ENCODE measurements at regions not wholly inside any gene's neighbourhood (a gene's known extent, or its start where the extent isn't known, plus 50 kb on each side); places are given as distances from the start of the nearest gene placed in this dataset.
"Not testable (repeated sequence)": the region's sequence is repeated elsewhere in the genome, so short reads cannot be mapped to it uniquely, and the experiment has no call there.

DNA sequence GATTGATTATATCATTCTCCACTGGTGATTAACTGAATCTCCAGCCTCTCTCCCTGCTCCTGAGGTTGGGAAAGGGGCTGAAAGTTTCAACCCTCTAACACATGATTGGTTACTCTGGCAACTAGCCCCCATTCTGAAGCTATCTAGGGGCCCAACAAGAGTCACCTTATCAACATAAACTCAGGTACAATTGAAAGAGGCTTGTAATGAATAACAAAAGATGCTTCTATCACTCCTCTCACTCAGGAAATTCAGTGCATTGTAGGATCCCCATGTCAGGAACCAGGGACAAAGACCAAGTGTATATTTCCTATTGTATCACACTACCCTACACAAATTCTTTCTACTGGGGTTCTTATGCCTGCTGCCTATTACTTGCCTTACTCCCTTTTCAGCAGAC, 123.9 kb upstream of the SLC13A1 start:
- no peak for DNase-seq

DNA sequence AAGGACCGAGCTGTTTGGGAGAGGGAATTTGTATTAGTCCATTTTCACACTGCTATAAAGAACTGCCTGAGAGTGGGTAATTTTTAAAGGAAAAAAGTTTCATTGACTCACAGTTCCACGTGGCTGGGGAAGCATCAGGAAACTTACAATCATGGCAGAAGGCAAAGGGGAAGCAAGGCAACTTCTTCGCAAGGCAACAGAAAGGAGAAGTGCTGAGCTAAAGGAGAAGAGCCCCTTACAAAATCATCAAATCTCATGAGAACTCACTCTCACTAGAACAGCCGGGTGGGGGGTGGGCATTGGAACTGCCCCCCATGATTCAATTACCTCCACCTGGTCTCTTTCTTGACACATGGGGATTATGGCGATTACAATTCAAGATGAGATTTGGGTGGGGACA, 121.8 kb upstream of the SLC13A1 start:
- not testable (repeated sequence) for DNase-seq

DNA sequence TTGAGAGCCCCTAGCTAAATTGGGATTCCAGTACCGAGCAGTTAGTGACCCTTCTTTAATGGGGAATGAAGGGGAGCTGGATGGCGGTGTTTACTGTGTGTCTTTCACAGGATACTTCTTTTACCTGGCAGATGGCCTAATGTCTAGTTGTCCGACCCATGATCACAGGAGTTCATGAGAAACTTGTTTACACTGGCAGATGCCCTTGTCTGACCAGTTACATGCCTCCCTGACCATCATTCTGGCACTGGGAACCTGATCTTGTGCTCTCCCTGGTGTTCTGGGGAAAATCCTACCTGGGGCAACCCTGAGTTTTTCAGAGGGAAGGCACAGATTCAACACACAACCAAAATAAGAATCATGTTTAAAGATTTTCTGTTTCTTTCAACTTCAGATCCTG, 120.1 kb upstream of the SLC13A1 start:
- DNase-seq: no peak

DNA sequence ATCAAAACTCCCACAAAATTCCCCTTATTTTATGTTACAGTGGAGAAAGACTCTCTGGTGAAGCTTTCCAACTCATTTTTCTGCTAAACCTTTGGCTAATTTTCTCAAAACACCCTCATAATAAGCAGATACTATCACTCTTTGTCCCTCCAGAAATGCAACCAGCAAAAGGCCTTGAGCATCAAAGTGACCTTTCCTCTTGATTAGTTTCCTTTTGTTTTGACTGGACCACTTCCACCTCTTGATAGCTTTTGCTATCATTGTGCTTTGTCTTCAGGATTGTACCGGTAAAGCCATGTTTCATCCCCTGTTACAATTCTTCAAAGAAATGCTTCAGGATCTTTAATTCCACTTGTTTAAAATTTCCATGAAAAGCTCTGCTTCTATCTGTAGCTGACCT, 115.1 kb upstream of the SLC13A1 start:
- DNase-seq: no peak

DNA sequence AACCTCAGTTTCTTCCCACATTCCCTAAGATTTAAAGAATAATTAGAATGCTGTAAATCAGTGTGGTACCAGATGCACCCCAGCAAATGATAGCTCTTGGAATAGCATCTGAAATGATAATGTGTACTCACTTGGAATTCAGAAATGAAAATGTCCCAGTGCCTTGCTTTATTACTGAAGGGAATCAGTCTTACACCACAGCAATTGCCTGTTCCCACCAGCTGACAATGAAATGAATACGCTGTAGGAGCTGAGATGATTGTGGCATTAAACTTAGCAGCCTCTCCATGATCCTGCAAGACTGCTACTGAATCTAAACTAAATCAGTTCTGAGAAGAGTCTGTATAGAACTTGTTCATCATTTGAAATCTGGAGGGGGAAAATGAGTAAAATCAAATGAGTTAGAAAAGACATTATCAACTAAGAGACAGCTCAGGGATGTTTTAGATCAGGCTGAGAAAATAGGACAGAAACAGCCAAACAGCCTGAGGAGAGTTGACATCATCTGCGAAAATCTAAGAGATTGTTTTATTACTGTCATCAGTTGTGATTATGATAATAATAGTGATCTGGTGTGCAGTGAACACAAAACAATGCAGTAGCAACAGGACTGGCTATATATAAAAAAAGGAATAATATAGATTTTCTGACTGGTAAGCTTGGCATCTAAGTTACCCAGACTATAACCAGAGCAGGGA, 108.6 kb upstream of the SLC13A1 start:
- no peak for DNase-seq

DNA sequence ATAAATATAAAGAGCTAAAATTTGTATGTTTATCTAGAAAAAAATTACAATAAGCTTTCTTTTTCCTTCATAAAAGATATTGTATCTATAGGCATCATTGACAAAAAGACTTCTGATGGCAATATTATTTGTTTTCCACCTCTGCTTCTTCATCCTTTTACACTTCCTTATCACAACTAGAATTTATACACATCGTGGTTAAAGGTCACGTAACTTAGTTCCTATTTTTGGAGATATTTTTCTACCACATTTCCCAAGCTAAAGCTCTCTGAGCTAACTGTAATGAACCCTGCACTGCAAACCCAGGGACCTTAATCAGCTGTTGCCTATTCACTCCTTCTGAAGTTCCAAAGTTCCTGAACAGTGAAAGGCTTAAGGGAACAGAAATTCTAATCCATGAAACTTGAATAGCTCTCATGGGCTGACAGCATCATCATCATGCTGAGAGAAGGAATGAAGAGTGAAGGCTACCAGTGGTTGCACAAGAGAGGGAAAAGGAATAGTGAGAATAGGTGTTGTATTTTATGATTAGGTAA, 106.1 kb upstream of the SLC13A1 start:
- DNase-seq: no peak

DNA sequence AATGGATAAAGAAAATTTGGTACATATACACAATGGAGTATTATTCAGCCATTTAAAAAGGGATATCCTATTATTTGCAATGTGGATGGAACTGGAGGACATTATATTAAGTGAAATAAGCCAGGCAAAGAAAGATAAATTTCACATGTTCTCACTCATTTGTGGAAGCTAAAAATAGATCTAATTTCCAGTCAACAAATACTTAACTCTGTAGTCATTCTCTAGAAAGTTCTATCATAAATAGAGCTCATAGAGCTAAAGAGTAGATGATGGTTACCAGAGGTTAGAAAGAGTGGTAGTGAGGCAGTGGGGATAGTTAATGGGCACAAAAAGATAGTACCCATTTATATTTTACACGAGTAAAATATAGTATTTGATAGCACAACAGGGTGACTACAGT, 104.2 kb upstream of the SLC13A1 start:
- no peak for DNase-seq

DNA sequence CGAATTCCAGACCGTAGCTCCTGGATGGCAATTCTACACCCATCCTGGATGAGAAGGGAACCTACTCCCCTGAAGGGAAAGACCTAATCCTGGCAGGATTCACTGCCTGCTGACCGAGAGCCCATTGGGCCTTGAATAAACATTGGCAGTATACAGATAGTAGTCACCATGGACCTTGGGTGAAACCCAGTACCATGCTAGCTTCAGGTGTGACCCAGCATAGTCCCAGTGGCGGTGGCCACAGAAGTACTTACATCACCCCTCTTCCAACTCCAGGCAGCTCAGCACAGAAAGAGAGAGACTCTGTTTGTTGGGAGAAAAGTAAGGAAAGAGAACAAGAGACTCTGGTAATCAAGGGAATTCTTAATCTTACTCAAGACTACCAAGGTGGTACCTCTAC, 97.2 kb upstream of the SLC13A1 start:
- DNase-seq: no peak

DNA sequence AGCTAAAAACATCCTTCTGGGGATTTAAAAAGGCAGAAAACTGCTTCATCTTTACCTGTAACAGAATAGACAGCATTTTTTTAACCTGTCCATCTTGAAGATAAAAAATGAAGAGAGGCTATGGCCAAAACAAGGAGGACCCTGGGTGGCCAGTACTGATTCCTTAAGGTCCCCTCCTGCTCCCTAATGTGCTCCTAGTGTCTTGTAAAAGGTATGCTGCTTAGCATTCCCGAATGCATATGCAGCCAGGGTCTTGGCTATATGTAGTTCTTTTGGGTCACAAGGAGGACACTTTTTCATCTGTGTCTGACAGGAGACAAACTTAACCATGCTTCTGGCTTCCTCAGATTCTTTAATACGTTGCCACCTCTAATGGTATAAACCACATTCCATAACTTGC, 93.9 kb upstream of the SLC13A1 start:
- DNase-seq: no peak

DNA sequence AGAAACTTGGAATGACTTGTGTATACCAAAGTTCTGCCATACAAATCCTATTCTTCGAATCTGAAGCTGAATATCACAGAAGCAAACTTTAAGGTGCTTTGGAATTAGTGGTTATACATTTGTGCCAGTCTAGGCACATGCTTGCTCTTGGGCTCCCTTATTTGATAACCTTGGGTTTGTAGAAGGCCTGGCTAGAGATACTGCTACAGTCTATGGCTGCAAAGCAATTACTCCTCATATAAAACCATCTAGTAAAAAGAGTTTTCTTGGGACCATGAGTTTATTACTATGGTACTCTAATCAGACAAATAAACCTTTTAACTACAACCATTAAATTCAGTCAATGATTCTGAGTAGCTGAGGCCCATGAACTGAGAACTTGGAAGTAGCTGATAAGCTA, 92.5 kb upstream of the SLC13A1 start:
- DNase-seq: no peak

DNA sequence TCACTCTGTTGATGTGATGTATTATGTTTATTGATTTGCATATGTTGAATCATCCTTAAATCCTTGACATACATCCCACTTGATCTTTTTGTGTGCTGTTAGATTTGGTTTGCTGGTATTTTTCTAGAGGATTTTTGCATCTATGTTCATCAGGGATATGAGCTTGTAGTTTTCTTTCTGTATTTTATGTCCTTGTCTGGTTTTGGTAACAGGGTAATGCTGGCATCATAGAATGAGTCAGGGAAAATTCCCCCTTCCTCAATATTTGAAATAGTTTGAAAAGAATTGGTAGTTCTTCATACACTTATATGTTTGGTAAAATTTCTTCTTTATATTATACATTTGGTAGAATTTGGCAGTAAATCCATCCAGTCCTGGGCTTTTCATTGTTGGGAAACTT, 89.4 kb upstream of the SLC13A1 start:
- no peak for DNase-seq

DNA sequence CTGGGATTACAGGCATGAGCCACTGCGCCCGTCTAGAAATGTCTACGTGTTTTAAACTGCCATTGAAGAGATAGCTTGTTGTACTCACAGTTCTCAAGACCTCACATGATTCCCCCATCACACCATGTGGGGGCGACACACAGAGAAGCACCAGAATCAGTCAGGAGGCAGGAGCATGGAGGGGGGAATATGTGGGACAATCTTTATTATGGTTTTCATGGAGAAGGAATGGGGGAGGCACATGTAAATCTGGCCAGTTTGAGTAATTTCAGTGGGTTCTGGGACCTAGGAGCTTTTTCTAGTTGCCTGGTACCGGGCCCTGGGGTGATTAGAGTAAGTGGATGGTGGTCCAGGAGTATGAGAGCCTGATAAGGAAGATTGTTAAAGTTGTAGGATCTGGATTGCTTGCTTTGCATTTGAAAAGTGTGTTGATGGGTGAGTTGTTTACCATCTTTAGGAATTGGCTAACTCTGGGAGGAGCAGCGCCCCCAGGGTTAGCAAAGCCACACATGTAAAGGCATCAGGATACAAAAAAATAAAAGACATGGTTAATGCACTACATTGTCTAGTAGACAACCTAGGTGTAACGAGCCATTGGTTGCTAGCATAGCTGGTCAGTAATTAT, 85.4 kb upstream of the SLC13A1 start:
- DNase-seq: no peak

DNA sequence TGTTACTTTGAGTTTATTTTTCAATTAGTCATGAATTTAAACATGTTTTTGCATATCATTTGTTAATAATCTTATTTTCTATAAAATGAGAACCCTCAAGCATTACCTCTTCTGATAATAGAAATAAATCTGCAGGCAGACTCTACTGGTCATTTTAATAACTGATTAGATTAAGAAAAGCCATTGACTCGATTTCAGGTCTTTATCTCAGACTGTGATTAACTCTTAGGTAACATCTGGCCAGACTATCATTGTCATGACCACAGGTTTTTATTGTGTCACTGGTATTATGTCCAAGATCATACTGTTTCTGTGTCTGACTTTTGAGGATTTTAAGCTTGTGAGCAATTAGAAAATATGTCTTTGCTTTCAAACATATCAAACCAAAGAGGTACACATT, 83.6 kb upstream of the SLC13A1 start:
- DNase-seq: no peak

DNA sequence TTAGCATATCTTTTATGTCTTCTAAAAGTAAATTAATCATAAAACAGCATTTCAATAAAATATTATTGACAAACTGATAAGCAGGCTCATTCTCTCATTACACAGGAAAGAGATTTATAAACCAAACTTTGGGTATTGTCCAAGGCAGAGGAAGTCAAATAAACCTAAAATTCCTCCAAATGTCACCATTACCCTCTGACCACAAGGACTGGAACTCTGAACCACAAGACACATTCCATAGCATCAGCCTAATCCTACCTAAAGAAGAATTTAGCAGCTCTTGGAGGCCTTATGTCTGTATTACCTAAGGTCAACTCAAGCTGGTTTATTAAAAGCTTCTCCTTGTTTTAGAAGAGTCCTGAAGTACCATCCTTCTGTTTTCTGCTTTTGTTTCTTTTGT, 82.4 kb upstream of the SLC13A1 start:
- no peak for DNase-seq

DNA sequence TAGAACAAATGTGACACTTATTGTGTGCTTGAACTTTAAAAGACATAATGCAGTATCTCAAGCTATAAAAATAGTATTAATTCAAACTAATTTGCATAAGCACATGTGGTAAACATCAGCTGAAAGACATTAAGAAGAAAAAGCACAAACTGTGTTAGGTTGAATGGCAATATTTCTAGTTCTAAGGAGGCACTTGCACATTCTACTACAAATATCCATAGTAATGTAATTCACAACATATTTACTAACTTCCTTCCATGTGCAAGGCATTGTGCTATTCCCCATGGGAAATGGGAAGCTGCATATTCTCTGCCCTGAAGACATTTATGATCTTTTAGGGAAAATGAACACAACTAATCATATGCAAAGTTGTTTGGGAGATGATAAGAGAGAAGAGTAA, 80.2 kb upstream of the SLC13A1 start:
- no peak for DNase-seq

DNA sequence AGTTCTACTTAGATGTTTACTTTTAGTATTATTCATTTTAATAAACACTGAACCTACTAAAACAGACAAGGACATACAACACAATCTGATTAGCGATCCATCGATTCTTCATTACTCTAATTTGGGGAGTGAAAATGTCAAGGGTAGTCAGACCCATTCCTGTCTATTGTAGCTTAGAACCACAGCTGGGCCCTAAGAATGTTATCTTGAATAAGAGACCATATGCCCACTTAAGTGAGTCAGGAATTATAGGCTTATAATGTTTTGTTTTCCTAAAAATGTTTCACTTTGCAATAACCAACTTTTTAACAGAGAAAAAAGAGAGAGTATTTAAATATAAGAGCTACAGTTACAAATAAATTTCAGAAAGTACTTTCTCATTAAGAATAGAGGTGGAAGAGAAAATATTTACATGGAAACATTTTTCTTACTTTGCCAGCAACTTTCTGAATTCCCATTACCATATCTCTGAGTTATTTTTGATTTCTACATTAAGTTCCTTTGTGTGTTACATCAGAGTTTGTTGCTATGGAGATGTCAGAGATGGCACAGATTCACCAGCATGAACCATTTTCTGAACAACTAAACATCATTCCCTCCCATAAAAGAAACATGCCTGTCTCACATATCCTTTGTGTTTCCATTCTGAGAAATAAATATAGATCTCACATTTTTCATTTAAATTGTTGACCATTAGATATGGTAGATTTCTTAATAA, 75.4 kb upstream of the SLC13A1 start:
- DNase-seq: no peak

DNA sequence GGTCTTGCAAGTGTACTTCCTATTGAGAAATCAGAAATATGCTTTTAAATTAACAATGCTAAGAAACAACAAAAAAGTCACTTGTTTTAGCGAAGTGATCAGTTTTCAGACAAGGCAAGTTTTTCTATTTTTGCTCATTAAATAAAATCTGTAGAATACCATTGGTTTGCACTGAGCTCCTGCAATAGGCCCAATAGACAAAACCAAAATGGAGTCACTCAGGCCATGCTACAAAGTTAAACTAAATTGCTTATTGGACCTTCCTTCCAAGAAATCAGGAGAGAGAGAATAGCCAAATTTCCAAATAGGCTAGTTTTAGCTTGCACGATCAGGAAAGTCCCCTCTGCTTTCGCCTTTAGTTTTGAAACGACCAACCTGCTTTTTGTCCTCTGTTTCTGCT, 73.4 kb upstream of the SLC13A1 start:
- no peak for DNase-seq

DNA sequence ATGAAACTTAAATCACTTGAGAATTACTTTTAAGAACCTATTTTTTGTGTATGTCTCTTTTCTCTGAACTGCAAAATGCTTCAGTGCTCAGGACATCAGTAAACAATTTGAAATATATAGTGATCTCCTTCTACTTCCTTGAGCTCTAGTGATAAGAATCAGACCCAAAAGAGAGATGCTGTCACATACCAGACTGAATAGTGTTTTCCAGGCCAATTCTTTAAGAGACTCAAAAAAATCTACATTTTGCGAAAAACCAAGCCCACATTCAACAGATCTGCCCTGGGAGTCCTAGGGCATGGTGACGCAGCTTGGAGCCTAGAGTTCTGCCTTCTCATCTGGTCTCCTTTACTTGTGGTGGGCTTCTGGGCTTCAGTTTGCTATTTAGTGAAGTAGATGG, 72.1 kb upstream of the SLC13A1 start:
- DNase-seq: no peak

DNA sequence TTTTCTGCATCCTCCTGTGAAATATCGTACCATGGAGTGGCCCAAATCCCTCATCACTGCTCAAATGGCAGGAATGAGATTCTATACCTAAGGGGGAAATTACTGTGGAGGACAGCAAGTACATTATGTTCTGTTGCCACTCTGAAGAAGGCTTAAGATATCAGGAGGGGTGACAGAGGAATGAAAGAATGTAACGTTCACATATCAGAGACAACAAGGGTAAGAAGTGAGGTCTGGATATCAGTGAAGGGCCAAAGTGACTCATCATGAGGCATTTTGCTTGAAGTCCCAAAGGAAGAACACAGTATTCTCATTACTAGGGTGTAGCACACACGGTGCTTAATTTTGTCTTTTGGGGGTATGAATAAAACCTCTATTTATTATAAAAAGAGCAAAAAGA, 71.5 kb upstream of the SLC13A1 start:
- no peak for DNase-seq

DNA sequence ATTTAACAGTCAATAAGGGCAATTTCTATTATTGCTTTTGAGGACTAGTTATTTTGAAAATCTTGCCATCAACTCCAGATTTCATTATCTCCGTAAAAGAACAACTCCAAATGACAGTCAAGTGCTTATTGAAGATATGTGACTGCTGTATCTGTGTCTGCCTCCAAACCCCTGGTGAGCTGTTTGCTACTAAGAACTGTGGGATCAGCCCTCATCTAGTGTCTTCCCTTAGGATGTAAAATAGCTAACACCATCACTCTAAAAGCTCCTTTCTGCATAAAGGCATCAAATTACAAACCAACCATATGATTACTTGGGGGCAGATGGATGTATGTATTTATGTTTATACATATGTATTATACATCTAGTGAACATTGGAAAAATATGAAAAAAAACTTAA, 70.8 kb upstream of the SLC13A1 start:
- no peak for DNase-seq

DNA sequence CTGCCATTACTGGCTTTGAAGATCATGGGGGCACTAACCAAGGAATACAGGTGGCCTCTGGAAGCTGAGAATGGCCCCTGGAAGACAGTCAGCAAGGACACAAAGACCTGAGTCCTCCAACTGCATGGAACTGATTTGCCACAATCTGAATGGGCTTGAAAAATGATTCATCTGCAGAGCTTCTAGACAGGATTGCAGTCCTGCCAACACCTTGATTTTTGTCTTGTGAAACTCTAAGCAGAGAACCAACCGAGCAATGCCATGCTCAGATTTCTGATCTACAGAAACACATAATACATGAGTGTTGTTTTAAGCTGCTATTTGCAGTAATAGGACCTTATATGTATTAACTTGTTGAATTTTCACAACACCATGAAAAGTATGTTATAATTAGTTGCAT, 66.1 kb upstream of the SLC13A1 start:
- no peak for DNase-seq

DNA sequence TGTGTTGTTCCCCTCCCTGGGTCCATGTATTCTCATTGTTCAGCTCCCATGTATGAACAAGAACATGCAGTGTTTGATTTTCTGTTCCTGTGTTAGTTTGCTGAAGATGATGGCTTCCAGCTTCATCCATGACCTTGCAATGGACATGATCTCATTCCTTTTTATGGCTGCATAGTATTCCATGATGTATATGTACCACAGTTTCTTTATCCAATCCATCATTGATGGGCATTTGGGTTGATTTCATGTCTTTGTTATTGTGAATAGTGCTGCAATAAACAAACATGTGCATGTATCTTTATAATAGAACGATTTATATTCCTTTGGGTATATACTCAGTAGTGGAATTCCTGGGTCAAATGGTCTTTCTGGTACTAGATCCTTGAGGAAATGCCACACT, 65.1 kb upstream of the SLC13A1 start:
- not testable (repeated sequence) for DNase-seq

DNA sequence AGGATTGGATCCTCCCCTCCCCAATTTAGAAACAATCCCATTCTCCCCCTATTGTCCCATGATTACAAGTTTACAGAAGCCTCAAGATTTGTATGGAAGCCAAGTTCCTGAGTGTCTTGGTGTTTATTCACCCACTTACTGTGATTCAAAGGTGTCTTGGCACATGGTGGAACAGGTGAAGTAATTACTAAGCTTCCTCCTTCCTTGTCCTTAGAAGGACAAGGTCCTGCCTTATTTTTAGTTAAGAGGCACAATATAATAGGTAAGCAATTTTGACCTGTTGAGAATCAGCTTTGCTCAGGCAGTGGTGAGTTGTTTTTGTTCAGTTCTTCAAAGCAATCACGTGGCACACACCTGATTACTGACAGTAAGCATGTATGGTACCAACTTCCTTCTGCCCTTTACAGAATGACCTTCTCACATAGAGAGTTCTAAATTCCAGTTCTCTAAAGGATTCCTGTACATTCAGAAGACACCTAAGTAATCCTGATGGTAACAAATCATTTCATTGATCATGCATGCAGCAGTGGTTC, 60.7 kb upstream of the SLC13A1 start:
- DNase-seq: no peak
